ENCODE measurements at regions not wholly inside any gene's neighbourhood (a gene's known extent, or its start where the extent isn't known, plus 50 kb on each side); places are given as distances from the start of the nearest gene placed in this dataset.

- Histone ChIP-seq H3K4me3 (ENCODE audit: low read depth, low read length) (no peak overlapping the region), H3K27me3 (ENCODE audit: control insufficient read depth, insufficient read depth, low read length) (peaks cover 8% of the 10 kb centered on the region), H3K36me3 (ENCODE audit: control insufficient read depth, insufficient read depth, low read length) (no peaks in the 10 kb centered on the region)
- no peak for TF ChIP-seq CTCF (IDR thresholded peaks at IDR 0.05; ENCODE audit: insufficient read depth, low read length, poor library complexity, severe bottlenecking)
- no peak for DNase-seq (ENCODE audit: low read depth)
Measured at GRCh38 chr16:22673421-22673831, 140.5 kb upstream of the HS3ST2 start.

- H3K4me3 ChIP-seq (ENCODE audit: low read depth, low read length) = no peak overlapping the region
- H3K27me3 ChIP-seq (ENCODE audit: control insufficient read depth, insufficient read depth, low read length) = peaks cover 13% of the 10 kb centered on the region
- DNase-seq (ENCODE audit: low read depth) = no peak
- no peak for TF ChIP-seq CTCF (IDR thresholded peaks at IDR 0.05; ENCODE audit: insufficient read depth, low read length, poor library complexity, severe bottlenecking)
- no peaks in the 10 kb centered on the region for H3K36me3 ChIP-seq (ENCODE audit: control insufficient read depth, insufficient read depth, low read length)
Measured at GRCh38 chr16:22674832-22675191, 139.2 kb upstream of the HS3ST2 start.

- peaks cover 16% of the 10 kb centered on the region for H3K27me3 ChIP-seq (ENCODE audit: control insufficient read depth, insufficient read depth, low read length)
- no peak for DNase-seq (ENCODE audit: low read depth)
- no peak overlapping the region for H3K4me3 ChIP-seq (ENCODE audit: low read depth, low read length)
- no peaks in the 10 kb centered on the region for H3K36me3 ChIP-seq (ENCODE audit: control insufficient read depth, insufficient read depth, low read length)
- TF ChIP-seq CTCF (IDR thresholded peaks at IDR 0.05; ENCODE audit: insufficient read depth, low read length, poor library complexity, severe bottlenecking) = no peak
Measured at GRCh38 chr16:22675745-22676540, 138.0 kb upstream of the HS3ST2 start.

- H3K27me3 ChIP-seq (ENCODE audit: control insufficient read depth, insufficient read depth, low read length) = peaks cover 12% of the 10 kb centered on the region
- DNase-seq (ENCODE audit: low read depth) = no peak
- no peak overlapping the region for H3K4me3 ChIP-seq (ENCODE audit: low read depth, low read length)
- no peaks in the 10 kb centered on the region for H3K36me3 ChIP-seq (ENCODE audit: control insufficient read depth, insufficient read depth, low read length)
- TF ChIP-seq CTCF (IDR thresholded peaks at IDR 0.05; ENCODE audit: insufficient read depth, low read length, poor library complexity, severe bottlenecking) = no peak
Measured at GRCh38 chr16:22677024-22677830, 136.7 kb upstream of the HS3ST2 start.

GRCh38 chr16:22678311-22678710 is 135.7 kb upstream of the HS3ST2 start:
- Histone ChIP-seq H3K36me3 (ENCODE audit: control insufficient read depth, insufficient read depth, low read length) (no peaks in the 10 kb centered on the region), H3K27me3 (ENCODE audit: control insufficient read depth, insufficient read depth, low read length) (peaks cover 9% of the 10 kb centered on the region), H3K4me3 (ENCODE audit: low read depth, low read length) (no peak overlapping the region)
- no peak for TF ChIP-seq CTCF (IDR thresholded peaks at IDR 0.05; ENCODE audit: insufficient read depth, low read length, poor library complexity, severe bottlenecking)
- DNase-seq (ENCODE audit: low read depth) = no peak
